Activated CD8-positive, alpha-beta T cell treated with anti-CD3 and anti-CD28 coated beads for 36 hours (primary cell): ENCODE measurements at regions not wholly inside any gene's neighbourhood (a gene's known extent, or its start where the extent isn't known, plus 50 kb on each side); places are given as distances from the start of the nearest gene placed in this dataset.

Experiments used
- ATAC-seq: fragments of 200-7000 bp; cut with Tn5 transposase; one replicate; pipeline ENCODE4 v1.10.0; 2021; ENCODE audit warnings: mild to moderate bottlenecking, moderate library complexity
- CTCF ChIA-PET: fragments of 350-600 bp; sonication (Branson Sonifier 250); formaldehyde crosslinking; loops from one replicate; lab custom pipeline; 2021; ENCODE audit warnings: antibody characterized with exemption; lab: Charles Lee
- POLR2A ChIA-PET: fragments of 350-600 bp; sonication (Branson Sonifier 250); formaldehyde crosslinking; loops from one replicate; lab custom pipeline; 2021; ENCODE audit warnings: antibody characterized with exemption; lab: Charles Lee
- DNase-seq: peaks from one replicate; pipeline ENCODE4 v3.0.0-alpha.2; 2020
- H3K27ac Mint-ChIP-seq: one replicate; pipeline ENCODE4 v1.8.0; 2021; ENCODE audit warnings: mild to moderate bottlenecking, mixed read lengths
- H3K27me3 Mint-ChIP-seq: one replicate; pipeline ENCODE4 v1.8.0; 2021; ENCODE audit warnings: mixed read lengths
- H3K36me3 Mint-ChIP-seq: one replicate; pipeline ENCODE4 v1.8.0; 2021; ENCODE audit warnings: low read depth, mixed read lengths
- H3K4me1 Mint-ChIP-seq: one replicate; pipeline ENCODE4 v1.8.0; 2021; ENCODE audit warnings: low read depth, mixed read lengths
- H3K4me3 Mint-ChIP-seq: one replicate; pipeline ENCODE4 v1.8.0; 2021; ENCODE audit warnings: mild to moderate bottlenecking, moderate library complexity, mixed read lengths
- H3K9me3 Mint-ChIP-seq: one replicate; pipeline ENCODE4 v1.8.0; 2021; ENCODE audit warnings: mixed read lengths
- CTCF ChIP-seq: fragments of 200-600 bp; IDR thresholded peaks from one replicate; pipeline ENCODE4 v1.8.0; 2022; ENCODE audit warnings: antibody characterized with exemption, mild to moderate bottlenecking
- intact Hi-C: fragments of 100-400 bp; cut with micrococcal nuclease; formaldehyde crosslinking; loops from one replicate; pipeline ENCODE4 v1.10.0; 2022

- ATAC-seq (no peak), DNase-seq (no peak)
- Mint-ChIP-seq H3K27me3 (no peaks in the 10 kb centered on the region), H3K27ac (no peak overlapping the region), H3K4me1 (no peaks in the 10 kb centered on the region), H3K4me3 (no peak overlapping the region), H3K9me3 (peaks cover 7% of the 10 kb centered on the region), H3K36me3 (no peaks in the 10 kb centered on the region)
- POLR2A ChIA-PET: no interaction called here
- intact Hi-C loops: no loop called here
- TF ChIP-seq CTCF: no peak
- CTCF ChIA-PET: no interaction called here
Observed at GRCh38 chr4:45186249-45186648, 459.9 kb upstream of the GNPDA2 start.

GRCh38 chr4:45183905-45184304 lies 457.5 kb upstream of the GNPDA2 start:
- POLR2A ChIA-PET: no interaction called here
- no peaks in the 10 kb centered on the region for H3K27me3 Mint-ChIP-seq
- H3K4me1 Mint-ChIP-seq: no peaks in the 10 kb centered on the region
- CTCF ChIA-PET: no interaction called here
- TF ChIP-seq CTCF: no peak
- H3K4me3 Mint-ChIP-seq: no peak overlapping the region
- H3K36me3 Mint-ChIP-seq: no peaks in the 10 kb centered on the region
- peaks cover 7% of the 10 kb centered on the region for H3K9me3 Mint-ChIP-seq
- no peak overlapping the region for H3K27ac Mint-ChIP-seq
- intact Hi-C loops: no loop called here
- DNase-seq (no peak), ATAC-seq (no peak)

- Mint-ChIP-seq H3K9me3 (peaks cover 12% of the 10 kb centered on the region), H3K4me3 (no peak overlapping the region)
Observed at GRCh38 chr4:45172636-45173035, 446.3 kb upstream of the GNPDA2 start.

GRCh38 chr4:45160951-45161350 lies 434.6 kb upstream of the GNPDA2 start:
- Mint-ChIP-seq H3K27me3 (no peaks in the 10 kb centered on the region), H3K27ac (no peak overlapping the region), H3K36me3 (no peaks in the 10 kb centered on the region), H3K4me3 (no peak overlapping the region), H3K9me3 (peaks cover 4% of the 10 kb centered on the region), H3K4me1 (no peaks in the 10 kb centered on the region)
- intact Hi-C loops: no loop called here
- no peak for DNase-seq
- CTCF ChIA-PET: interaction anchor here (1.2 kb wide), 1 partner anchor 10 kb away, joined by 3 read pairs; no protein-coding TSS in a partner anchor
- ATAC-seq: no peak
- no peak for TF ChIP-seq CTCF
- POLR2A ChIA-PET: no interaction called here

More at GRCh38 chr4:45172636-45173035, 446.3 kb upstream of the GNPDA2 start:
- ATAC-seq: no peak
- DNase-seq: no peak
- intact Hi-C loops: no loop called here
- no peak overlapping the region for H3K27ac Mint-ChIP-seq
- no peak for TF ChIP-seq CTCF
- no peaks in the 10 kb centered on the region for H3K4me1 Mint-ChIP-seq
- H3K27me3 Mint-ChIP-seq: no peaks in the 10 kb centered on the region
- no peaks in the 10 kb centered on the region for H3K36me3 Mint-ChIP-seq
- ChIA-PET CTCF (no interaction called here), POLR2A (no interaction called here)

GRCh38 chr4:45155081-45155777 lies 428.9 kb upstream of the GNPDA2 start:
- POLR2A ChIA-PET: no interaction called here
- no peaks in the 10 kb centered on the region for H3K9me3 Mint-ChIP-seq
- no peaks in the 10 kb centered on the region for H3K4me1 Mint-ChIP-seq
- intact Hi-C loops: no loop called here
- DNase-seq (no peak), ATAC-seq (no peak)
- no peaks in the 10 kb centered on the region for H3K36me3 Mint-ChIP-seq
- CTCF ChIA-PET: interaction anchor here (0.7 kb wide), 1 partner anchor 335 kb away, joined by 3 read pairs; no protein-coding TSS in a partner anchor
- no peak for TF ChIP-seq CTCF
- H3K4me3 Mint-ChIP-seq: no peak overlapping the region
- no peak overlapping the region for H3K27ac Mint-ChIP-seq
- no peaks in the 10 kb centered on the region for H3K27me3 Mint-ChIP-seq
